ENCODE measurements at regions not wholly inside any gene's neighbourhood (a gene's known extent, or its start where the extent isn't known, plus 50 kb on each side); places are given as distances from the start of the nearest gene placed in this dataset.

DNA sequence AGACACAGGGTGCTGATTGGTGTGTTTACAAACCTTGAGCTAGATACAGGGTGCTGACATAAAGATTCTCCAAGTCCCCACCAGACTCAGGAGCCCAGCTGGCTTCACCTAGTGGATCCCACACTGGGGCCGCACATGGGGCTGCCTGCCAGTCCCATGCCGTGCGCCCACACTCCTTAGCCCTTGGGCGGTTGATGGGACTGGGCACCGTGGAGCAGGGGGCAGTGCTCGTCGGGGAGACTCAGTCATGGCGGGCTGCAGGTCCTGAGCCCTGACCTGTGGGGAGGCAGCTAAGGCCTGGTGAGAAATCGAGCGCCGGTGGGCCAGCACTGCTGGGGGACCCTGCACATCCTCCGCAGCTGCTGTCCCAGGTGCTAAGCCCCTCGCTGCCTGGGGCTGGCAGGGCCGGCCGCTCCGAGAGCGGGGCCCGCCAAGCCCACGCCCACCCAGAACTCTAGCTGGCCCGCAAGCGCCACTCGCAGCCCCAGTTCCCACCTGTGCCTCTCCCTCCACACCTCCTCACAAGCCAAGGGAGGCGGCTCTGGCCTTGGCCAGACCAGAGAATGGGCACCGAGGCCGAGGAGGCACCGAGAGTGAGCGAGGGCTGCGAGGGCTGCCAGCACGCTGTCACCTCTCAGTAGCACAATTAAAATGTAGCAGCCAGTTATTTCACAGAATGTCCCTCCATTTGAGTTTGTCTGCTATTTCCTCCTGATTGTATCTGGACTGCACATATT lies 76.1 kb upstream of the PNPLA4 start:
- TF ChIP-seq, protein P1, sequence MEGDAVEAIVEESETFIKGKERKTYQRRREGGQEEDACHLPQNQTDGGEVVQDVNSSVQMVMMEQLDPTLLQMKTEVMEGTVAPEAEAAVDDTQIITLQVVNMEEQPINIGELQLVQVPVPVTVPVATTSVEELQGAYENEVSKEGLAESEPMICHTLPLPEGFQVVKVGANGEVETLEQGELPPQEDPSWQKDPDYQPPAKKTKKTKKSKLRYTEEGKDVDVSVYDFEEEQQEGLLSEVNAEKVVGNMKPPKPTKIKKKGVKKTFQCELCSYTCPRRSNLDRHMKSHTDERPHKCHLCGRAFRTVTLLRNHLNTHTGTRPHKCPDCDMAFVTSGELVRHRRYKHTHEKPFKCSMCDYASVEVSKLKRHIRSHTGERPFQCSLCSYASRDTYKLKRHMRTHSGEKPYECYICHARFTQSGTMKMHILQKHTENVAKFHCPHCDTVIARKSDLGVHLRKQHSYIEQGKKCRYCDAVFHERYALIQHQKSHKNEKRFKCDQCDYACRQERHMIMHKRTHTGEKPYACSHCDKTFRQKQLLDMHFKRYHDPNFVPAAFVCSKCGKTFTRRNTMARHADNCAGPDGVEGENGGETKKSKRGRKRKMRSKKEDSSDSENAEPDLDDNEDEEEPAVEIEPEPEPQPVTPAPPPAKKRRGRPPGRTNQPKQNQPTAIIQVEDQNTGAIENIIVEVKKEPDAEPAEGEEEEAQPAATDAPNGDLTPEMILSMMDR (conservative IDR thresholded peaks at IDR 0.05; ENCODE audit: low read length), result no peak
- TF ChIP-seq EZH2phosphoT487 (IDR thresholded peaks at IDR 0.05; ENCODE audit: borderline replicate concordance), result no peak

All from Loucy (cell line).